HEK293T (cell line): ENCODE measurements at regions not wholly inside any gene's neighbourhood (a gene's known extent, or its start where the extent isn't known, plus 50 kb on each side); places are given as distances from the start of the nearest gene placed in this dataset.

Source experiments
- CTBP1 ChIP-seq: fragments of 450-650 bp; IDR thresholded peaks from 2 replicates; pipeline ENCODE4 v1.6.1; 2016; ENCODE audit warnings: borderline replicate concordance
- ELF4 ChIP-seq: fragments of 450-650 bp; IDR thresholded peaks from 2 replicates; pipeline ENCODE4 v1.6.1; 2017; ENCODE audit warnings: antibody characterized with exemption
- FOXM1 ChIP-seq: fragments of 450-650 bp; IDR thresholded peaks from 2 replicates; pipeline ENCODE4 v1.6.1; 2017; ENCODE audit warnings: mild to moderate bottlenecking, borderline replicate concordance
- SP1 ChIP-seq: fragments of 450-650 bp; IDR thresholded peaks from 2 replicates; pipeline ENCODE4 v1.6.1; 2017
- TARDBP ChIP-seq: fragments of 450-650 bp; IDR thresholded peaks from 2 replicates; pipeline ENCODE4 v1.6.1; 2016
- TF ChIP-seq, protein P1 (sequence below): fragments of 450-650 bp; IDR thresholded peaks from 2 replicates; pipeline ENCODE4 v1.6.1; 2016

GRCh38 chr5:2238732-2239131, 356.0 kb upstream of the IRX4 start:
- TF ChIP-seq SP1 (no peak), TARDBP (no peak), FOXM1 (no peak), CTBP1 (no peak), ELF4 (no peak)
- TF ChIP-seq, protein P1, sequence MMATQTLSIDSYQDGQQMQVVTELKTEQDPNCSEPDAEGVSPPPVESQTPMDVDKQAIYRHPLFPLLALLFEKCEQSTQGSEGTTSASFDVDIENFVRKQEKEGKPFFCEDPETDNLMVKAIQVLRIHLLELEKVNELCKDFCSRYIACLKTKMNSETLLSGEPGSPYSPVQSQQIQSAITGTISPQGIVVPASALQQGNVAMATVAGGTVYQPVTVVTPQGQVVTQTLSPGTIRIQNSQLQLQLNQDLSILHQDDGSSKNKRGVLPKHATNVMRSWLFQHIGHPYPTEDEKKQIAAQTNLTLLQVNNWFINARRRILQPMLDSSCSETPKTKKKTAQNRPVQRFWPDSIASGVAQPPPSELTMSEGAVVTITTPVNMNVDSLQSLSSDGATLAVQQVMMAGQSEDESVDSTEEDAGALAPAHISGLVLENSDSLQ, result no peak
